Panc1 (cell line): ENCODE measurements at regions not wholly inside any gene's neighbourhood (a gene's known extent, or its start where the extent isn't known, plus 50 kb on each side); places are given as distances from the start of the nearest gene placed in this dataset.
A peak's percentile ranks its signal among the peaks of the same experiment; 100 is the strongest.

ENCODE experiments used
- ATAC-seq: fragments of 200-7000 bp; cut with Tn5 transposase; 2 replicates; pipeline ENCODE4 v1.9.1; 2020; ENCODE audit warnings: mild to moderate bottlenecking, moderate library complexity
- BruUV-seq: library from RNA; stranded (reverse); fragments of 400-500 nt; replicated peaks from 2 replicates; lab custom pipeline; 2021; lab: Mats Ljungman, UMichigan
- CTCF ChIA-PET: fragments of 300-600 bp; sonication (Branson Sonifier 250); formaldehyde crosslinking; loops from one replicate; lab custom pipeline; 2022; ENCODE audit warnings: antibody characterized with exemption; lab: Charles Lee
- POLR2A ChIA-PET: fragments of 300-600 bp; sonication (Branson Sonifier 250); formaldehyde crosslinking; loops from one replicate; lab custom pipeline; 2022; ENCODE audit warnings: antibody characterized with exemption; lab: Charles Lee
- DNase-seq: peaks from one replicate; pipeline ENCODE4 v3.0.0-alpha.2; 2010; ENCODE audit warnings: low read depth, low spot score
- H3K27ac ChIP-seq: 2 replicates; pipeline ENCODE4 v1.5.1; 2011; ENCODE audit warnings: mild to moderate bottlenecking, low read length, inconsistent platforms
- H3K27me3 ChIP-seq: fragments of 200-500 bp; sonication (Bioruptor generic); 2 replicates; pipeline ENCODE4 v1.6.0; 2014; ENCODE audit warnings: low read length, inconsistent platforms; ENCODE audit not compliant: control insufficient read depth, insufficient read depth
- H3K36me3 ChIP-seq: fragments of 200-500 bp; sonication (Bioruptor generic); 2 replicates; pipeline ENCODE4 v1.5.1; 2014; ENCODE audit warnings: inconsistent platforms, mild to moderate bottlenecking, low read length, moderate library complexity; ENCODE audit not compliant: control insufficient read depth, insufficient read depth
- H3K4me1 ChIP-seq: 2 replicates; pipeline ENCODE4 v1.5.1; 2011; ENCODE audit warnings: inconsistent platforms, mild to moderate bottlenecking, low read length, moderate library complexity; ENCODE audit not compliant: control insufficient read depth, insufficient read depth
- H3K4me3 ChIP-seq, 2 experiments: 2 replicates each; pipeline ENCODE4 v1.5.1; 2011 to 2012; ENCODE audit warnings: low read depth in 2 of 2, low read length in 2 of 2, mild to moderate bottlenecking in 2 of 2, inconsistent platforms in 1 of 2, moderate library complexity in 1 of 2
- H3K9me3 ChIP-seq: fragments of 200-500 bp; sonication (Bioruptor generic); 2 replicates; pipeline ENCODE4 v1.5.1; 2014; ENCODE audit warnings: low read depth, mild to moderate bottlenecking, inconsistent platforms, low read length, moderate library complexity; ENCODE audit not compliant: control insufficient read depth, insufficient read depth
- POLR2AphosphoS5 ChIP-seq: IDR thresholded peaks from 2 replicates; pipeline ENCODE4 v1.6.1; 2012; ENCODE audit warnings: mild to moderate bottlenecking, low read depth, low read length, moderate library complexity
- REST ChIP-seq, 2 experiments: IDR thresholded peaks; 2 replicates each; pipeline ENCODE4 v1.6.1; 2011 to 2012; ENCODE audit warnings: low read depth in 2 of 2, control low read depth in 1 of 2, low read length in 1 of 2, mild to moderate bottlenecking in 1 of 2, moderate library complexity in 1 of 2; ENCODE audit not compliant: insufficient read depth in 1 of 2
- SIN3A ChIP-seq: IDR thresholded peaks from 2 replicates; pipeline ENCODE4 v1.6.1; 2012; ENCODE audit warnings: low read depth, mild to moderate bottlenecking, low read length, moderate library complexity, borderline replicate concordance; ENCODE audit not compliant: insufficient read depth
- TCF7L2 ChIP-seq: IDR thresholded peaks from 2 replicates; pipeline ENCODE4 v1.6.1; 2011; ENCODE audit warnings: mild to moderate bottlenecking, low read depth, low read length, inconsistent platforms
- in situ Hi-C: cut with HindIII; loops from 2 replicates; pipeline ENCODE4 v1.10.0; 2016; ENCODE audit warnings: low sequenced_read_pairs, low pct_unique_long_range_greater_than_20kb
- intact Hi-C: fragments of 100-400 bp; cut with micrococcal nuclease; formaldehyde crosslinking; loops from one replicate; pipeline ENCODE4 v1.10.0; 2022; ENCODE audit not compliant: unreplicated experiment
- TF ChIP-seq, protein P1 (sequence below): fragments of 450-650 bp; IDR thresholded peaks from 2 replicates; pipeline ENCODE4 v1.5.1; 2017; ENCODE audit warnings: mild to moderate bottlenecking

- H3K4me1 ChIP-seq, result no peaks in the 10 kb centered on the region; the same call in 1 of the 2 replicates
- ATAC-seq (peak; percentile 37), DNase-seq (no peak)
- no peaks in the 10 kb centered on the region; the same call in 1 of the 2 replicates for H3K36me3 ChIP-seq
- H3K9me3 ChIP-seq, result peaks cover 8% of the 10 kb centered on the region; the same call in 1 of the 2 replicates
- in situ Hi-C loops (no loop called here), intact Hi-C loops (loop anchor here (10.0 kb wide), 1 partner anchor 135 kb away; no protein-coding TSS in a partner anchor)
- no peak overlapping the region for H3K4me3 ChIP-seq
- no peaks in the 10 kb centered on the region for H3K27me3 ChIP-seq
- BruUV-seq, result no TSS peak
- H3K27ac ChIP-seq, result peak overlapping the region; percentile 66
- CTCF ChIA-PET, result no interaction called here
- POLR2A ChIA-PET, result no interaction called here
- TF ChIP-seq POLR2AphosphoS5, result no peak
Measured at GRCh38 chr14:51539571-51540037, 112.1 kb upstream of the FRMD6 start.

DNA sequence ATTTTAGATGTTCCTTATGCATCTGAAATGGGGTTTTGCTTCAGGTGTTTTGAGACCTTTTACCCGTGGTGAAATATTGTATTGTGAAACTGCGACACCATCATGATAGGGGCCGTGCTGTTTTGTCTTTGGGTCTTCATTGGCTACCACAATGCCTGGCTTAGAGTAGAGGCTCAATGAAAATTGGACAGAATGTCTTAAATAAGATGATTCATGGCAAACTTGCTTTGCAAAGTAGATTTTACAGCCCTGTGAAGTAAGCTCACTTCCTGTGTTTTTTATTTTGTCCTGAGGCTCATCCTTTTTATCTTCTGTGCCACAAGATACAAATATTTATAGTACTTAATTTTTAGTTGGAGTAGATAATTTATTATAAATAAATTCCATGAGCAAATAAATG is 111.3 kb upstream of the FRMD6 start:
- Histone ChIP-seq H3K4me1 (peaks cover 5% of the 10 kb centered on the region), H3K9me3 (peaks cover 6% of the 10 kb centered on the region; the same call in 1 of the 2 replicates), H3K36me3 (no peaks in the 10 kb centered on the region; the same call in 1 of the 2 replicates), H3K4me3 (no peak overlapping the region), H3K27ac (peak overlapping the region; percentile 66; the same call in 1 of the 2 replicates), H3K27me3 (no peaks in the 10 kb centered on the region)
- in situ Hi-C loops (no loop called here), intact Hi-C loops (no loop called here)
- BruUV-seq, result no TSS peak
- ChIA-PET CTCF (no interaction called here), POLR2A (no interaction called here)
- ATAC-seq (no peak), DNase-seq (no peak)
- no peak for TF ChIP-seq POLR2AphosphoS5
- TF ChIP-seq TCF7L2, result no peak
- no peak for TF ChIP-seq REST (IDR thresholded peaks at IDR 0.05; ENCODE audit: insufficient read depth in 1 of 2, low read depth in 2 of 2, low read length in 1 of 2)
- TF ChIP-seq, protein P1, sequence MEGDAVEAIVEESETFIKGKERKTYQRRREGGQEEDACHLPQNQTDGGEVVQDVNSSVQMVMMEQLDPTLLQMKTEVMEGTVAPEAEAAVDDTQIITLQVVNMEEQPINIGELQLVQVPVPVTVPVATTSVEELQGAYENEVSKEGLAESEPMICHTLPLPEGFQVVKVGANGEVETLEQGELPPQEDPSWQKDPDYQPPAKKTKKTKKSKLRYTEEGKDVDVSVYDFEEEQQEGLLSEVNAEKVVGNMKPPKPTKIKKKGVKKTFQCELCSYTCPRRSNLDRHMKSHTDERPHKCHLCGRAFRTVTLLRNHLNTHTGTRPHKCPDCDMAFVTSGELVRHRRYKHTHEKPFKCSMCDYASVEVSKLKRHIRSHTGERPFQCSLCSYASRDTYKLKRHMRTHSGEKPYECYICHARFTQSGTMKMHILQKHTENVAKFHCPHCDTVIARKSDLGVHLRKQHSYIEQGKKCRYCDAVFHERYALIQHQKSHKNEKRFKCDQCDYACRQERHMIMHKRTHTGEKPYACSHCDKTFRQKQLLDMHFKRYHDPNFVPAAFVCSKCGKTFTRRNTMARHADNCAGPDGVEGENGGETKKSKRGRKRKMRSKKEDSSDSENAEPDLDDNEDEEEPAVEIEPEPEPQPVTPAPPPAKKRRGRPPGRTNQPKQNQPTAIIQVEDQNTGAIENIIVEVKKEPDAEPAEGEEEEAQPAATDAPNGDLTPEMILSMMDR, result no peak
- TF ChIP-seq SIN3A, result no peak

DNA sequence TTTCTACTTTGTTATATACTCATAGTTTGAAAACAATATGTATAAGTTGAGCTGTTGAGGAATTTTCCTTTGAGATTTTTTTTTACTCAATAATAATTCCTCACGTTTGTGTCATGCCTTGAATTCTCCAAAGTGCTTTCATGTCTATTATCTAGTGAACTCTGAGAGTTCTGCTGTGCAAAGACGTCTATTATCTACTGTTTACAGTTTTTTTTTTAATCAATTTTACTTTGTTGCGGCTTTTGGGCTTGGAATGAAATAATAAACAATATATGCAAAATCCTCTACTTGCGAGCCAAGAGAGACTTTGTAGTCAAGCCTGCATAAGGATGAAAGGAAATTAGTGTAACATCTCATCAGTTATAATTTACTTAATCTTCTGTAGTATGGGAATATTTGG is 107.2 kb upstream of the FRMD6 start:
- Histone ChIP-seq H3K36me3 (no peaks in the 10 kb centered on the region; the same call in 1 of the 2 replicates), H3K27me3 (no peaks in the 10 kb centered on the region), H3K9me3 (no peaks in the 10 kb centered on the region), H3K4me3 (no peak overlapping the region), H3K27ac (peak overlapping the region; percentile 85), H3K4me1 (peaks cover 24% of the 10 kb centered on the region)
- TF ChIP-seq POLR2AphosphoS5 (no peak), SIN3A (no peak), REST (IDR thresholded peaks at IDR 0.05; ENCODE audit: insufficient read depth in 1 of 2, low read depth in 2 of 2, low read length in 1 of 2) (no peak), TCF7L2 (no peak)
- TF ChIP-seq, protein P1, result no peak
- ATAC-seq, result no peak
- in situ Hi-C loops, result no loop called here
- intact Hi-C loops, result no loop called here
- no peak for DNase-seq
- no TSS peak for BruUV-seq
- CTCF ChIA-PET, result no interaction called here
- POLR2A ChIA-PET, result interaction anchor here (0.6 kb wide), 1 partner anchor 26 kb away, joined by 4 read pairs; no protein-coding TSS in a partner anchor
